ENCODE measurements at regions not wholly inside any gene's neighbourhood (a gene's known extent, or its start where the extent isn't known, plus 50 kb on each side); places are given as distances from the start of the nearest gene placed in this dataset.

- TF ChIP-seq, protein P1, sequence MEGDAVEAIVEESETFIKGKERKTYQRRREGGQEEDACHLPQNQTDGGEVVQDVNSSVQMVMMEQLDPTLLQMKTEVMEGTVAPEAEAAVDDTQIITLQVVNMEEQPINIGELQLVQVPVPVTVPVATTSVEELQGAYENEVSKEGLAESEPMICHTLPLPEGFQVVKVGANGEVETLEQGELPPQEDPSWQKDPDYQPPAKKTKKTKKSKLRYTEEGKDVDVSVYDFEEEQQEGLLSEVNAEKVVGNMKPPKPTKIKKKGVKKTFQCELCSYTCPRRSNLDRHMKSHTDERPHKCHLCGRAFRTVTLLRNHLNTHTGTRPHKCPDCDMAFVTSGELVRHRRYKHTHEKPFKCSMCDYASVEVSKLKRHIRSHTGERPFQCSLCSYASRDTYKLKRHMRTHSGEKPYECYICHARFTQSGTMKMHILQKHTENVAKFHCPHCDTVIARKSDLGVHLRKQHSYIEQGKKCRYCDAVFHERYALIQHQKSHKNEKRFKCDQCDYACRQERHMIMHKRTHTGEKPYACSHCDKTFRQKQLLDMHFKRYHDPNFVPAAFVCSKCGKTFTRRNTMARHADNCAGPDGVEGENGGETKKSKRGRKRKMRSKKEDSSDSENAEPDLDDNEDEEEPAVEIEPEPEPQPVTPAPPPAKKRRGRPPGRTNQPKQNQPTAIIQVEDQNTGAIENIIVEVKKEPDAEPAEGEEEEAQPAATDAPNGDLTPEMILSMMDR (IDR thresholded peaks at IDR 0.05) = no peak
- TF ChIP-seq EP300 (IDR thresholded peaks at IDR 0.05) = no peak
- TF ChIP-seq POLR2AphosphoS5 (IDR thresholded peaks at IDR 0.05) = no peak
These were observed 93.0 kb upstream of the ARHGAP24 start for GRCh38 chr4:85381968-85382367.

All from stomach (tissue), 4 donors.